H1 (cell line): ENCODE measurements at regions not wholly inside any gene's neighbourhood (a gene's known extent, or its start where the extent isn't known, plus 50 kb on each side); places are given as distances from the start of the nearest gene placed in this dataset.

Experiments used
- CTCF ChIA-PET: fragments of 300-600 bp; sonication (Branson Sonifier 250); formaldehyde crosslinking; loops from one replicate; lab custom pipeline; 2021; ENCODE audit not compliant: partially characterized antibody; lab: Charles Lee
- POLR2A ChIA-PET: fragments of 300-600 bp; sonication (Branson Sonifier 250); formaldehyde crosslinking; loops from one replicate; lab custom pipeline; 2021; ENCODE audit warnings: inconsistent platforms; ENCODE audit not compliant: partially characterized antibody; lab: Charles Lee
- DNase-seq, 2 experiments: peaks; one replicate each; pipeline versions ENCODE4 v3.0.0 to v3.0.0-alpha.2; 2010 to 2022; ENCODE audit warnings: low spot score in 2 of 2, low read depth in 1 of 2, mixed read lengths in 1 of 2
- FAIRE-seq: peaks from 2 replicates; lab custom pipeline; 2011; peaks lifted over from hg19 to GRCh38; lab: Jason Lieb, UNC
- H2AFZ ChIP-seq: 2 replicates; pipeline ENCODE4 v1.8.1; 2012; ENCODE audit warnings: low read length, inconsistent platforms
- H2AK5ac ChIP-seq: 2 replicates; pipeline ENCODE4 v1.6.1; 2013; ENCODE audit warnings: low read depth, low read length
- H2BK120ac ChIP-seq: replicated peaks from 2 replicates; pipeline ENCODE3; 2013; ENCODE audit warnings: low read depth, low read length, inconsistent platforms
- H2BK12ac ChIP-seq: 2 replicates; pipeline ENCODE4 v1.6.1; 2013; ENCODE audit warnings: low read depth, low read length
- H2BK15ac ChIP-seq: 2 replicates; pipeline ENCODE4 v1.6.1; 2013; ENCODE audit warnings: low read length
- H2BK20ac ChIP-seq: 2 replicates; pipeline ENCODE4 v1.6.1; 2013; ENCODE audit warnings: low read length
- H2BK5ac ChIP-seq: 2 replicates; pipeline ENCODE4 v1.6.1; 2013; ENCODE audit warnings: low read depth, low read length
- H3K14ac ChIP-seq: 2 replicates; pipeline ENCODE4 v1.6.1; 2013; ENCODE audit warnings: inconsistent platforms; ENCODE audit not compliant: insufficient read length
- H3K18ac ChIP-seq: 2 replicates; pipeline ENCODE4 v1.6.1; 2013; ENCODE audit warnings: low read length; ENCODE audit errors: extremely low read depth
- H3K23ac ChIP-seq: 2 replicates; pipeline ENCODE4 v1.6.1; 2013; ENCODE audit warnings: inconsistent platforms; ENCODE audit not compliant: insufficient read length
- H3K23me2 ChIP-seq: 2 replicates; pipeline ENCODE4 v1.6.1; 2013; ENCODE audit warnings: low read depth, low read length
- H3K27ac ChIP-seq: 2 replicates; pipeline ENCODE4 v1.6.1; 2011; ENCODE audit warnings: low read depth, low read length, inconsistent platforms
- H3K27me3 ChIP-seq, 4 experiments: replicated peaks in 1 of 4; 1 replicate in 1 of 4; 2 replicates in 3 of 4; pipeline versions ENCODE4 v1.6.1 to v1.8.1; 2011 to 2013; ENCODE audit warnings: low read length in 3 of 4, mild to moderate bottlenecking in 3 of 4, inconsistent platforms in 2 of 4, mixed read lengths in 2 of 4, moderate library complexity in 1 of 4; ENCODE audit not compliant: control insufficient read depth in 3 of 4, insufficient read depth in 3 of 4; ENCODE audit errors: extremely low read depth in 1 of 4
- H3K36me3 ChIP-seq, 4 experiments: 2 replicates each; pipeline versions ENCODE4 v1.6.1 to v1.8.1; 2011 to 2013; ENCODE audit warnings: mild to moderate bottlenecking in 4 of 4, low read length in 3 of 4, moderate library complexity in 2 of 4, control low read depth in 1 of 4, inconsistent platforms in 1 of 4; ENCODE audit not compliant: insufficient read depth in 4 of 4, control insufficient read depth in 2 of 4
- H3K4ac ChIP-seq: replicated peaks from 2 replicates; pipeline ENCODE3; 2013; ENCODE audit warnings: low read length, low read depth, mixed read lengths, inconsistent platforms; ENCODE audit not compliant: insufficient read length
- H3K4me1 ChIP-seq, 4 experiments: replicated peaks in 1 of 4; 1 replicate in 1 of 4; 2 replicates in 3 of 4; pipeline versions ENCODE4 v1.6.1 to v1.8.1; 2011 to 2013; ENCODE audit warnings: low read length in 3 of 4, inconsistent platforms in 2 of 4, mixed read lengths in 1 of 4; ENCODE audit not compliant: insufficient read depth in 4 of 4, control insufficient read depth in 3 of 4
- H3K4me2 ChIP-seq, 2 experiments: 2 replicates each; pipeline versions ENCODE4 v1.6.1 to v1.8.1; 2011 to 2013; ENCODE audit warnings: low read depth in 2 of 2, low read length in 2 of 2, control low read depth in 1 of 2, inconsistent platforms in 1 of 2, mild to moderate bottlenecking in 1 of 2; ENCODE audit not compliant: insufficient read depth in 1 of 2
- H3K4me3 ChIP-seq, 4 experiments: fragments of 200-600, 300-600 bp in 1 of 4; sonication (generic), shearing (Covaris generic), sonication (Bioruptor Twin) in 1 of 4; 2 replicates each; pipeline versions ENCODE4 v1.5.1 to v1.8.1; 2011 to 2016; ENCODE audit warnings: low read length in 4 of 4, low read depth in 3 of 4, control low read depth in 2 of 4, inconsistent platforms in 2 of 4, mild to moderate bottlenecking in 2 of 4, mixed read lengths in 1 of 4, moderate library complexity in 1 of 4; ENCODE audit not compliant: insufficient read depth in 2 of 4; ENCODE audit errors: extremely low read depth in 1 of 4
- H3K56ac ChIP-seq: replicated peaks from 2 replicates; pipeline ENCODE3; 2013; ENCODE audit warnings: low read depth, mild to moderate bottlenecking, mixed read lengths, low read length, inconsistent platforms; ENCODE audit not compliant: insufficient read length
- H3K79me1 ChIP-seq: 2 replicates; pipeline ENCODE4 v1.6.1; 2013; ENCODE audit warnings: low read depth, low read length, control low read depth
- H3K79me2 ChIP-seq, 2 experiments: 2 replicates each; pipeline versions ENCODE4 v1.6.1 to v1.8.1; 2012 to 2013; ENCODE audit warnings: low read length in 2 of 2, mild to moderate bottlenecking in 2 of 2, inconsistent platforms in 1 of 2; ENCODE audit not compliant: insufficient read depth in 2 of 2, control insufficient read depth in 1 of 2
- H3K9ac ChIP-seq, 4 experiments: replicated peaks in 1 of 4; 1 replicate in 1 of 4; 2 replicates in 3 of 4; pipeline versions ENCODE4 v1.6.1 to v1.8.1; 2011 to 2013; ENCODE audit warnings: low read depth in 3 of 4, low read length in 3 of 4, control low read depth in 2 of 4, mild to moderate bottlenecking in 2 of 4, moderate library complexity in 2 of 4, inconsistent platforms in 1 of 4; ENCODE audit errors: extremely low read depth in 1 of 4
- H3K9me3 ChIP-seq, 2 experiments: 2 replicates each; pipeline versions ENCODE4 v1.6.1 to v1.8.1; 2012 to 2013; ENCODE audit warnings: mild to moderate bottlenecking in 2 of 2, moderate library complexity in 2 of 2, control low read depth in 1 of 2, inconsistent platforms in 1 of 2, low read depth in 1 of 2, low read length in 1 of 2, mixed read lengths in 1 of 2; ENCODE audit not compliant: insufficient read depth in 2 of 2
- H4K20me1 ChIP-seq, 2 experiments: replicated peaks in 1 of 2; 2 replicates each; pipeline versions ENCODE3 to v1.8.1; 2011 to 2013; ENCODE audit warnings: inconsistent platforms in 2 of 2, low read length in 2 of 2, mild to moderate bottlenecking in 1 of 2; ENCODE audit not compliant: insufficient read depth in 2 of 2, control insufficient read depth in 1 of 2
- H4K5ac ChIP-seq: 2 replicates; pipeline ENCODE4 v1.6.1; 2013; ENCODE audit warnings: low read length, low read depth, mixed read lengths, inconsistent platforms; ENCODE audit not compliant: insufficient read length
- H4K8ac ChIP-seq: 2 replicates; pipeline ENCODE4 v1.8.0; 2013; ENCODE audit warnings: mild to moderate bottlenecking, moderate library complexity, low read length, inconsistent platforms; ENCODE audit not compliant: insufficient read depth; ENCODE audit errors: extremely low read depth
- H4K91ac ChIP-seq: replicated peaks from 2 replicates; pipeline ENCODE3; 2013; ENCODE audit warnings: low read length, mixed read lengths, inconsistent platforms; ENCODE audit not compliant: insufficient read length
- CBX8 ChIP-seq: fragments of 300-800, 300-1000 bp; sonication (generic); IDR thresholded peaks from 2 replicates; pipeline ENCODE4 v1.7.1; 2016; ENCODE audit warnings: low read depth, low read length, borderline replicate concordance
- CREB1 ChIP-seq: IDR thresholded peaks from 2 replicates; pipeline ENCODE4 v1.6.1; 2012; ENCODE audit warnings: inconsistent platforms
- CTCF ChIP-seq, 3 experiments: IDR thresholded peaks; 1 replicate in 2 of 3; 2 replicates in 1 of 3; pipeline versions ENCODE4 v1.5.1 to v1.6.1; 2011; ENCODE audit warnings: low read length in 3 of 3, mild to moderate bottlenecking in 3 of 3, inconsistent platforms in 2 of 3, low read depth in 1 of 3, moderate library complexity in 1 of 3; ENCODE audit not compliant: insufficient read depth in 1 of 3; ENCODE audit errors: control extremely low read depth in 1 of 3
- RBBP5 ChIP-seq: IDR thresholded peaks from 2 replicates; pipeline ENCODE4 v1.7.1; 2012; ENCODE audit warnings: low read depth, mild to moderate bottlenecking, inconsistent platforms, low read length, moderate library complexity, borderline replicate concordance
- SUZ12 ChIP-seq: fragments of 200-600 bp; sonication (generic); IDR thresholded peaks from 2 replicates; pipeline ENCODE4 v1.6.1; 2012; ENCODE audit warnings: mild to moderate bottlenecking, inconsistent platforms, low read length, moderate library complexity, mixed read lengths
- WGBS, 2 experiments: shearing (Covaris generic) in 1 of 2; methylation state at CpG; one replicate each; pipeline versions ENCODE4 v1.1.6 to v1.1.7; 2013 to 2015; ENCODE audit warnings: low lambda C conversion rate in 2 of 2, mixed read lengths in 2 of 2, inconsistent platforms in 1 of 2, low coverage in 1 of 2, missing lambda C conversion rate in 1 of 2; ENCODE audit not compliant: insufficient replicate concordance in 2 of 2, insufficient coverage in 1 of 2, insufficient read length in 1 of 2; ENCODE audit errors: extremely low coverage in 1 of 2, missing lambda C conversion rate in 1 of 2; 5-methylcytosine and 5-hydroxymethylcytosine counted together

GRCh38 chr4:79599691-79600090, 191.7 kb upstream of the GK2 start:
- H3K23me2 ChIP-seq = no peaks in the 10 kb centered on the region; the same call in 1 of the 2 replicates
- POLR2A ChIA-PET = no interaction called here
- WGBS, 2 experiments = 100% methylated on average over 1 of the region's 1 CpG; no CpG with 5 or more reads in 1 of the 2 experiments

More at GRCh38 chr4:79599691-79600090, 191.7 kb upstream of the GK2 start:
- Histone ChIP-seq H3K56ac (no peak overlapping the region), H3K27me3 (no peaks in the 10 kb centered on the region), H3K79me2 (no peaks in the 10 kb centered on the region), H2BK5ac (no peak overlapping the region), H4K20me1 (no peaks in the 10 kb centered on the region), H2BK20ac (no peak overlapping the region), H3K36me3 (no peaks in the 10 kb centered on the region), H2BK120ac (no peak overlapping the region), H3K4me3 (no peak overlapping the region), H3K79me1 (no peaks in the 10 kb centered on the region), H2BK12ac (no peak overlapping the region), H3K27ac (no peak overlapping the region), H2AFZ (no peak overlapping the region), H2AK5ac (no peak overlapping the region), H3K14ac (no peak overlapping the region), H4K8ac (no peak overlapping the region), H3K23ac (no peak overlapping the region), H3K9ac (no peak overlapping the region), H4K5ac (no peak overlapping the region), H2BK15ac (no peak overlapping the region), H3K4me1 (no peaks in the 10 kb centered on the region), H3K4ac (no peak overlapping the region), H3K4me2 (no peak overlapping the region), H4K91ac (no peak overlapping the region), H3K18ac (no peak overlapping the region), H3K9me3 (no peaks in the 10 kb centered on the region)
- TF ChIP-seq CBX8 (no peak), CTCF (IDR thresholded peaks at IDR 0.05; ENCODE audit: control extremely low read depth in 1 of 3, insufficient read depth in 1 of 3, low read depth in 1 of 3, low read length in 3 of 3) (no peak), SUZ12 (no peak), CREB1 (no peak), RBBP5 (no peak)
- FAIRE-seq = no peak
- DNase-seq = no peak
- CTCF ChIA-PET = no interaction called here
